GM20000 (cell line): ENCODE measurements at regions not wholly inside any gene's neighbourhood (a gene's known extent, or its start where the extent isn't known, plus 50 kb on each side); places are given as distances from the start of the nearest gene placed in this dataset.

ENCODE experiments used
- DNase-seq: peaks from one replicate; pipeline ENCODE4 v3.0.0; 2012; ENCODE audit warnings: low spot score
- TF ChIP-seq, protein P1 (sequence below): IDR thresholded peaks from 2 replicates; pipeline ENCODE4 v1.5.1; 2012; ENCODE audit warnings: mild to moderate bottlenecking, control low read depth; ENCODE audit errors: extremely low read depth, missing control alignments

DNA sequence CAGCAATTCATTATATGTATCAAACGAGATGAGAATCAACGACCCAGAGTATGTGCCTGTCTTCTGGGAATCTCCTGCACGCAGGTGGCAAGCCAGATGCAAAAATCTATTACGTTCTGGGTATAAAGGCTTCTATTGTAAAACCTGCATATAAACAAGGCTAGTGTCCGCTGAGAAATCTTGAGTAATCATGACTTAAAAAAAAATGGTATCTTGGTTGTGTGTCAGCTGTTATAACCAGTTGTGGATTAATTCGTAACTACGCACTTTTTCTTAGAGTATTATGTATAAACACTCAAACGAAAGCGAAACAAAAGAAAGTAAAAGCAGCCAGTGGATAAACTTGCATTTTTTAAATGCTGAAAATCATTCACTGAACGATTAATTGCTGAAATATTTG lies 509.1 kb downstream of the RSL24D1 start:
- no peak for DNase-seq
- TF ChIP-seq, protein P1, sequence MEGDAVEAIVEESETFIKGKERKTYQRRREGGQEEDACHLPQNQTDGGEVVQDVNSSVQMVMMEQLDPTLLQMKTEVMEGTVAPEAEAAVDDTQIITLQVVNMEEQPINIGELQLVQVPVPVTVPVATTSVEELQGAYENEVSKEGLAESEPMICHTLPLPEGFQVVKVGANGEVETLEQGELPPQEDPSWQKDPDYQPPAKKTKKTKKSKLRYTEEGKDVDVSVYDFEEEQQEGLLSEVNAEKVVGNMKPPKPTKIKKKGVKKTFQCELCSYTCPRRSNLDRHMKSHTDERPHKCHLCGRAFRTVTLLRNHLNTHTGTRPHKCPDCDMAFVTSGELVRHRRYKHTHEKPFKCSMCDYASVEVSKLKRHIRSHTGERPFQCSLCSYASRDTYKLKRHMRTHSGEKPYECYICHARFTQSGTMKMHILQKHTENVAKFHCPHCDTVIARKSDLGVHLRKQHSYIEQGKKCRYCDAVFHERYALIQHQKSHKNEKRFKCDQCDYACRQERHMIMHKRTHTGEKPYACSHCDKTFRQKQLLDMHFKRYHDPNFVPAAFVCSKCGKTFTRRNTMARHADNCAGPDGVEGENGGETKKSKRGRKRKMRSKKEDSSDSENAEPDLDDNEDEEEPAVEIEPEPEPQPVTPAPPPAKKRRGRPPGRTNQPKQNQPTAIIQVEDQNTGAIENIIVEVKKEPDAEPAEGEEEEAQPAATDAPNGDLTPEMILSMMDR, result no peak
